NOMO-1 treated with DMSO at 0.1 percent for 48 hours (cell line): ENCODE measurements at regions not wholly inside any gene's neighbourhood (a gene's known extent, or its start where the extent isn't known, plus 50 kb on each side); places are given as distances from the start of the nearest gene placed in this dataset.
"Not testable (repeated sequence)": the region's sequence is repeated elsewhere in the genome, so short reads cannot be mapped to it uniquely, and the experiment has no call there.

Experiments used
- DNase-seq: peaks from one replicate; lab custom pipeline; 2025; ENCODE audit not compliant: unreplicated experiment; lab: John Stamatoyannopoulos, UW

GRCh38 chr20:60096166-60096565 lies 137.9 kb downstream of the CDH26 start:
- no peak for DNase-seq

- DNase-seq = peak; percentile 92
Measured at GRCh38 chr20:60097285-60097684, 139.1 kb downstream of the CDH26 start.

- DNase-seq = no peak
Measured at GRCh38 chr20:60100780-60101179, 142.6 kb downstream of the CDH26 start.

- DNase-seq = no peak
Measured at GRCh38 chr20:60101201-60101890, 143.1 kb downstream of the CDH26 start.

- DNase-seq = no peak
Measured at GRCh38 chr20:60101891-60102281, 143.7 kb downstream of the CDH26 start.

- DNase-seq = no peak
Measured at GRCh38 chr20:60102665-60103210, 144.5 kb downstream of the CDH26 start.

GRCh38 chr20:60104993-60105803 lies 147.0 kb downstream of the CDH26 start:
- DNase-seq = no peak

- DNase-seq = not testable (repeated sequence)
Measured at GRCh38 chr20:60106186-60106585, 148.0 kb downstream of the CDH26 start.

- DNase-seq = no peak
Measured at GRCh38 chr20:60107621-60108390, 149.6 kb downstream of the CDH26 start.

GRCh38 chr20:60108397-60108796 lies 150.2 kb downstream of the CDH26 start:
- no peak for DNase-seq

GRCh38 chr20:60113024-60113724 lies 155.0 kb downstream of the CDH26 start:
- peak; percentile 31 for DNase-seq

GRCh38 chr20:60113771-60114170 lies 155.5 kb downstream of the CDH26 start:
- DNase-seq = no peak

GRCh38 chr20:60115451-60115850 lies 157.2 kb downstream of the CDH26 start:
- DNase-seq = no peak

- peak; percentile 68 for DNase-seq
Measured at GRCh38 chr20:60116128-60116909, 158.1 kb downstream of the CDH26 start.

GRCh38 chr20:60117065-60117464 lies 158.8 kb downstream of the CDH26 start:
- peak; percentile 92 for DNase-seq

- DNase-seq = no peak
Measured at GRCh38 chr20:60121903-60122302, 163.7 kb downstream of the CDH26 start.

- no peak for DNase-seq
Measured at GRCh38 chr20:60122671-60123070, 164.4 kb downstream of the CDH26 start.

- no peak for DNase-seq
Measured at GRCh38 chr20:60123096-60123495, 164.9 kb downstream of the CDH26 start.

GRCh38 chr20:60123652-60124051 lies 165.4 kb downstream of the CDH26 start:
- DNase-seq = no peak

GRCh38 chr20:60124776-60125381 lies 166.7 kb downstream of the CDH26 start:
- no peak for DNase-seq
